GM21390 (cell line): ENCODE measurements at regions not wholly inside any gene's neighbourhood (a gene's known extent, or its start where the extent isn't known, plus 50 kb on each side); places are given as distances from the start of the nearest gene placed in this dataset.
"Not testable (repeated sequence)": the region's sequence is repeated elsewhere in the genome, so short reads cannot be mapped to it uniquely, and the experiment has no call there.

Experiments used
- ATAC-seq: cut with Tn5 transposase; IDR thresholded peaks from one replicate; pipeline ENCODE4 v1.9.1; 2021; ENCODE audit not compliant: unreplicated experiment

- no peak for ATAC-seq
Observed at GRCh38 chr19:31444931-31445330, 95.7 kb upstream of the TSHZ3 start.

GRCh38 chr19:31445406-31445805 lies 96.2 kb upstream of the TSHZ3 start:
- no peak for ATAC-seq

DNA sequence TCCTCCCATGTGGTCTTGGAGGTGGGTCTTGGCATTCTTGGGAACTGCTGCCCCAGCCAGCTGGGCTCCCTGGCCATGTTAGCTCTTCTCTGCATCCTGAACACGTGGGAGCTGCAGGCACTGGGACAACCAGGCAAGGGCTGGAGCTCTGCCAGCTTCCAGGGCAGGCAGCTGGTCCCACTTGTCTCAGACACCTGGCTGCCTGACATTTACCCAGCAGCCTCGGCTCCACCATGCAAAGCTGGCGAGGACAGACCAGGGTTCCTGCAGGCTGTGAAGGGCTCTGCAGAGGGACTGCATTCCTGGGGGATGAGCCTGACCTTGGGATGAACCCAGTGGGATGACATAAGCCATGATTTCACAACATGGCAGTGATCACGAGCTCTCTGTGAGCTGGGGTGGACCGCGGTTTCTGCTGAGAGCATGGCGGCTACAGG lies 99.0 kb upstream of the TSHZ3 start:
- no peak for ATAC-seq

DNA sequence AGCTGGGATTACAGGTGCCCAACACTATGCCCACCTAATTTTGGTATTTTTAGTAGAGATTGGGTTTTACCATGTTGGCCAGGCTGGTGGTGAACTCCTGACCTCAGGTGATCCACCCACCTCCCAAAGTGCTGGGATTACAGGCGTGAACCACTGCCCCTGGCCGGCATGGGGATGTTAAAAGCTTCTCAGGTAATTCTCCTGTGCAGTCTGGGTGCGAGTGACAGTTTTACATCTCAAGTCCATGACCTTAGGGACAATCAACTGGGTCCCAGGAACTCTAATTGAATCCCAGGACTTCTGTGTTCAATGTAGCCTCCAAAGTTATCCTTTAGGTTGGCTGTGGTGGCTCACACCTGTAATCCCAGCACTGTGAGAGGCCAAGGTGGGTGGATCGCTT lies 100.1 kb upstream of the TSHZ3 start:
- ATAC-seq, result no peak

GRCh38 chr19:31450696-31451095 lies 101.5 kb upstream of the TSHZ3 start:
- ATAC-seq, result no peak

GRCh38 chr19:31451686-31452330 lies 102.6 kb upstream of the TSHZ3 start:
- ATAC-seq, result no peak

DNA sequence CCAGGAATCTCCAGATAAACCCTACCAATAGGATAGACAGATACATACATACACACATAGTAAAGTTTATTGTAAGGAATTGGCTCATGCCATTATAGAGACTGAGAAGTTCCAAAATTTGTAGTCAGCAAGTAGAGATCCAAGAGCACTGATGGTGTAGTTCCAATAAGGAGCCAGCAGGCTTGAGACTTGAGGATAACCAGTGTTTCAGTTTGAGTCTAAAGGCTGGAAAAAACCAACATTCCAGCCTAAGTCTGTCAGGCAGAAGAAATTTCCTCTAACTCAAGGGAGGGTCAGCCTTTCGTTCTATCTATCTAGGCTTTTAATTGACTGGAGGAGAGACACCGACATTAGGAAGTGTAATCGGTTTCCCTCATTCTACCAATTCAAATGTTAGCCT lies 110.2 kb upstream of the TSHZ3 start:
- no peak for ATAC-seq

DNA sequence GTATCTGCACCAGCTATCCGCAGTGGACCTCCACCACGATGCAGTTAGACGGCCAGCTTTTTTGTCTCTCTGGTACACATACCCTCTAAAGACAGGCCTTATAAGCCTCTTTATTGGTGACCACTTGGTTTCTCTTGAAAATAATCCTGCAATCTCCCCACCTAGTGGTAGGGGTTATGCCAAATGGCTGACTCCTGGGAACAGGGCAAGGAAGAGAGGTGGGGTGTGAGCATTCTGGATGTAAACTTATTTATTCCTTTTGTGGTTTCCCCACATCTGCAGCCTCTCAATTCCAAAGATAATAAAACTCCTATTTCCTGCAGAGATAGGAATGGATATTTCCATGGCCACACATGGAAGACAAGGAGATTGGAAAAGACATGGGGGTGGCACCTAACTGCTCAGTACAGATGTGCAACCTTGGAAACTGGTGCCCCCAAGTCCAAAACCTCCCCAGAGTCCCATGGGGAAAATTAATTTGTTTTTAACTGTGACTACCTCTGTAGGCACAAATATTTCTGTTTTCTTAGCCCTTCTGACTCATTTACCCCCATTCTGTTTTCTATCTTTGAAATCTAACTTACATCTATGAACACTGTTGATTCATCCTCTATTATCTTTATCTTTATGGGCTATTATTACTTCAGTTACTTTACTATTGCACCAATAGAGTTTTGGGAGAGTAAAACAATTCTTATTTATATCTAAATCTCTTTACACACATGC lies 112.7 kb upstream of the TSHZ3 start:
- no peak for ATAC-seq

DNA sequence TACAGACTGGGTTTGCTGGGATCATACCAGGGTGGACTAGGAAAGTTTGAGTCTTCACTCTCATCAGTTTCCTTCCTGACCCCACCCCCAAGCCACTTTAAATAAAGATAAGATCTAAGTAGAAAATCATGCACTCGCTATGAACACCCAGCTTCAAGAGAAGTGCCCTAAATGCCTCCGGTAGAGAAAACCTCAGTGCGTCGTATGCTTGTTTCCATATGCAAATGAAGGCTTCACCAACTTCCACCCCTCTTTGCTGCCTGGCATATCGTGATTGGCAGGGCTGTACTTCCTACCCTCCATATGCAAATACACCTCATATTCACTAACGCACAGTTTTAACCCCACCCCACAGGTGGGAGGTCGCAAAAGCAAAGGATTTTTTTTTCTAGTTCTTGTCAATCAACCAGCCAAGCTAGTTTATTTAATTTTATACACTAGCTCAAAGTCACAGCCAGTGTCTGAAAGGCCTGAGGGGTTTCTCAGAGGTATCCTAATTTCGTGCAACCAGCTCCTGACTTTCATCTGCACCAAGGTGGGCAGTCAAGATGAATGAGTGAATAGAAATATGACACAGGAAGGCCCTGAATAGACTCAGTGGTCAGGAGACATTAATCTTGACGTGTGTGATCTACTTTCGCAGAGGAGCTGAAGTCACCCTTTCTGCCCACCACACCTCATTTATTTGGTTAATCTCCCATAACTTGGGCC lies 121.1 kb upstream of the TSHZ3 start:
- no peak for ATAC-seq

DNA sequence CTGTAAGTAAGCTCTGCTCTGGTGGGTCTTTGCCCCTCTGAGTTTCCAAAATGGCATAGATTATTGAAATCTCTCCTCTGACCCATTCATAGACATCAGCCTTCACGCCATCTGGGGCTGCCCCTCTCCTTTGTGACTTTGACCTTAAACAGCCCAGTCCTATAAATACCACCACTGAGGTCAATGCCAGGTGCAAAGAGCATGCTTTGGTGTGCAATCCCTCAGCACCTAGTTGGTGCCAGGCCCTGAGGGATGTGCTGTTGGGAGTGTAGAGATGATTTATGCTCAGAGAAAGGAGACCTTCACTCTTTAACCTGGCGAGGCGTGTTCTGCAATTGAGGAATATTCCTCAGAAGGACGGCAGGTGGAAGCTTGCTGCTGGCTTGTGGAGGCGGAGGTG lies 121.7 kb upstream of the TSHZ3 start:
- ATAC-seq, result no peak

DNA sequence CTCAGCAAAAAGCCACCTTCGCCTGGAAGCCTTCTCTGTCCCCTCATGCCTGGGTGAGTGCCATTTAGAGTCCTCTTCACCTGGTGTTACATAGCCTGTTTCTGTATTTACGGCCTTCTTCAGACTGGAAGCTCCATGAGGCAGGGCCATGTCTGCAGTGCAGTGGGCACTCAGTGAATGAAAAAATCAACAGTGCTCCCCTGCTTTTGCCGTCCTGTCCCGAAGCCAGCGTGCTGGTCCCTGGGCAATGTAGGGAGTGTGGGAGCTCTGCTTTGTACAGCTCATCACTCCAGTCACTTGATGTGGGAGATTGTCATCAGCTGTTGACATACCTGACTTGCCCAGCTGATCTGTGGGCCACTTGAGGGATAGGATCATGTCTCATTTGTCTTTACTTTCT lies 129.0 kb upstream of the TSHZ3 start:
- no peak for ATAC-seq

GRCh38 chr19:31483226-31483857 lies 134.1 kb upstream of the TSHZ3 start:
- ATAC-seq, result no peak

DNA sequence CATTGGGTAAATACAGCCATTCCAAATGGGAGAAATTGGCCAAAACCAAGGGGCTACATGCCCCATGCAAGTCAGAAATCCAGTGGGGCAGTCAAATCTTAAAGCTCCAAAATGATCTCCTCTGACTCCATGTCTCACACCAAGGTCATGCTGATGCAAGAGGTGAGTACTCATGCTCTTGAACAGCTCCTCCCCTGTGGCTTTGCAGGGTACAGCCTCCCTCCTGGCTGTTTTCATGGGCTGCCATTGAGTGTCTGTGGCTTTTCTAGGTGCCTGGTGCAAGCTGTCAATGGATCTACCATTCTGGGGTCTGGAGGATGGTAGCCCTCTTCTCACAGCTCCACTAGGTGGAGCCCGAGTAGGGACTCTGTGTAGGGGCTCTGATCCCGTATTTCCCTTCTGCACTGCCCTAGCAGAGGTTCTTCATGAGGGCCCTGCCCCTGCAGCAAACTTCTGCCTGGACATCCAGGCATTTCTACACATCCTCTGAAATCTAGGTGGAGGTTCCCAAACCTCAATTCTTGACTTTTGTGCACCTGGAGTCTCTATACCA lies 135.7 kb upstream of the TSHZ3 start:
- ATAC-seq, result not testable (repeated sequence)

DNA sequence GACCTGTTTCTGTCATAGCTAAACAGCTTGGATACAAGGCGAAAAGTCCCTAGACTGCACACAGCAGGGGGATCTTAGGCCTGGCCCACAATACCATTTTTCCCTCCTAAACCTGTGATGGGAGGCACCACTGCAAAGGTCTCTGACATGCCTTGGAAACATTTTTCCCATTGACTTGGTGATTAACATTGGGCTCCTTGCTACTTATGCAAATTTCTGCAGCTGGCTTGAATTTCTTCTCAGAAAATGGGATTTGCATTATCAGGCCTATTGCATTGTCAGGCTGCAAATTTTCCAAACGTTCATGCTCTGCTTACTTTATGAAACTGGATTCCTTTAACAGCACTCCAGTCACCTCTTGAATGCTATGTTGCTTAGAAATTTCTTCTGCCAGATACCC lies 136.2 kb upstream of the TSHZ3 start:
- no peak for ATAC-seq

- ATAC-seq, result no peak
Observed at GRCh38 chr19:31491242-31491641, 142.0 kb upstream of the TSHZ3 start.

DNA sequence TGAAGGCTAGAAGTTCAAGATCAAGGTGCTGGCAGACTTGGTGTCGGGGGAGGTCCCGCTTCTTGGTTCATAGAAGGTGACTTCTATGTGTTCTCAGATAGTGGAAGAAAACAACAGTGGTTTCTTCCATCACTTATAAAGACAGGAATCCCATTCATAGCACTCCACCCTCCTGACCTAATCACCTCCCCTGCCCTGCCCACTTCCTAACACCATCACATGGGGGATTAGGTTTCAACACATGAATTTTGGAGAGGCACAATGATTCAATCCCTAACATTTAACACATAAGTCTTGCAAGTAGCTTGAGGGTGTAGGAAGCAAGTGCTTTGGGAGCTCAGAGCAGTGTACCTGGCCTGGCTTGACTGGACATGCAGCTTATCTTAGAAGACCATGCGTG lies 142.8 kb upstream of the TSHZ3 start:
- ATAC-seq, result no peak

DNA sequence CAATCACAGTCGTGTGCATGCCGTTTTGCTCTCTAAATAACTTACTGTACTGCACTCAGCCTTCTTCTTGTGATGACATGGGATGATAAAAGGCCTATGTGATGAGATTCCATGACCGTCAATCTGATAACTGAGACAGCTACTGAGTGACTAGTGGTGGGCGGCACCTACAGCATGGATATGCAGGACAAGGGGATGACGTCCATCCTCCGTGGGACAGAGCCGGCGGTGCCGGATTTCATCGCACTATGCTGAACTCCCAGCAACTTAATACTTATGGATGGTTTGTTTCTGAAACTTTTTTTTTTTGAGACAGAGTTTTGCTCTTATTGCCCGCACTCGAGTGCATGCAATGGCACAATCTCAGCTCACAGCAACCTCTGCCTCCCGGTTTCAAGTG lies 146.8 kb upstream of the TSHZ3 start:
- no peak for ATAC-seq

DNA sequence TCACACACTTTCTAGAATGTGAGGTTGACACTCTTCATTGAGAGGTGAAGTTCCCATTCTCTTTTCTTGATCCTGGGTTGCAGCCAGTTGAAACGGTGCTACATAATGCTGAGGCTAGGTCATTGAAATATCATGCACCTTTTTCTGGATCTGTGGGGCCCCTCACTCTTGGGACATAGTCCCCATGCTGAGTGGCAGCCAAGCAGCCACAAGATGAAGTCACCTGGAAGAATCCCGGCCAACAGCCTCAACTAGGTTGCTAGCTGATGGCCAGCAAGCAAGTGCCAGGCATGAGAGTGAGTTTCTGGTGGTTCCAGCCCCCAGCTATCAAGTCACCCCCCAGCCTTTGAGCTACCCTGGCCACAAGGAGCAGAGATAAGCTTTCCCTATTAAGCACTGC lies 148.5 kb upstream of the TSHZ3 start:
- ATAC-seq, result no peak

GRCh38 chr19:31498781-31499180 lies 149.5 kb upstream of the TSHZ3 start:
- no peak for ATAC-seq

DNA sequence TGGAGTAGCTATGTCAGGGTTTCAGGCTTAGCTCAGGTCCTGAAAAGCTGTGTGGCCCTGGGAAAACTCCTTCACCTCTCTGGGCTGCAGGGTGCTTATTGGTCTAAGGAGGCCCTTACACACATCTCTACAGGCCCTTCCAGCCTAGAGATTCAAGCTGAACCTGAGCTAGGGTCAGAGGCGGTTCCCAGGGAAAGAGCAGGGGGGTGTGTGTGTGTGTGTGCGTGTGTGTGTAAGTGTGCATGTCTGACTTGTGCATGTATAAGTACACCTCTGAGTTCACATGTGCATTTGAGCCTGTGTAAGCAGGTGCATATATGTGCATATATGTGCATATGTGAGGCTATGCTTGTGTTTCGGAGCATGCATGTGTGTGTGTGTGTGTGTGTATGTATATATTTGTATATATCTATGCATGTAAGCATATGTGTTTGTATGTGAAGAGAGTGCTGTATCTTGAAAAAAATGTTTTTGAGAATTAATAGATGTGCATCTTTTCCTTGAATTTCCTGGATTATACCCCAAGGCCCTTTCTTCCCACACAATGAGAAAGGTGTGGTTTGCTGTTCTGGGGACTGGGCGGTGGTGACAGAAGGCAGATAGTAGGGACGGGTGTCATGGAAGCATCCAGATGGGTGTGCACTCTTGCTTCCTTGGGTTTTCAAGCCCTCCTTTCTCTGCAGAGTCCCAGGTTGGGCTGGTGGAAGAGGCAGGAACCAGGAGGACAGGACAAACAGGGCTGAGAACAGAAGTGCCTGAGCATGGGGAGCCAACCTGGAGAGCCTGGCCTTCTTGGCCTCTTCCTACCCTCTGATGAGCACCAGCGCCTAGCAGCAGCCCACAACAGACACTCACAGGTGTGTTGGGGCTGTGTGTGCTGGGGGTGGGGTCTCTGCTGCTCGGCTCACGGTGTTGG lies 150.3 kb upstream of the TSHZ3 start:
- ATAC-seq, result no peak
